ENCODE measurements at regions not wholly inside any gene's neighbourhood (a gene's known extent, or its start where the extent isn't known, plus 50 kb on each side); places are given as distances from the start of the nearest gene placed in this dataset.

- TF ChIP-seq EZH2 (IDR thresholded peaks at IDR 0.05; ENCODE audit: borderline replicate concordance, low read depth, low read length, severe bottlenecking), result no peak
- no peak for TF ChIP-seq CTCF (IDR thresholded peaks at IDR 0.05; ENCODE audit: borderline replicate concordance, extremely low read depth, low read length, poor library complexity, severe bottlenecking)
Observed at GRCh38 chr14:42629553-42629952, 1022.9 kb downstream of the LRFN5 start.

Data from DND-41 (cell line).